Thyroid gland (tissue), 4 donors: ENCODE measurements at regions not wholly inside any gene's neighbourhood (a gene's known extent, or its start where the extent isn't known, plus 50 kb on each side); places are given as distances from the start of the nearest gene placed in this dataset.

Experiments
- POLR2A ChIP-seq, 2 donors: fragments of 450-650 bp; IDR thresholded peaks; one replicate each; pipeline ENCODE4 v1.6.1; 2017; ENCODE audit warnings: antibody characterized with exemption in 2 of 2, mild to moderate bottlenecking in 2 of 2, moderate library complexity in 1 of 2
- TF ChIP-seq, protein P1 (sequence below), 6 experiments: fragments of 200-600 bp in 3 of 6; fragments of 450-650 bp in 3 of 6; sonication (generic) in 3 of 6; IDR thresholded peaks; one replicate each; pipeline ENCODE4 v1.5.1; 2016 to 2019; ENCODE audit warnings: antibody characterized with exemption in 6 of 6, mild to moderate bottlenecking in 2 of 6, inconsistent platforms in 1 of 6, moderate library complexity in 1 of 6

GRCh38 chr20:23174821-23175220 is 88.7 kb upstream of the CD93 start:
- TF ChIP-seq, protein P1, sequence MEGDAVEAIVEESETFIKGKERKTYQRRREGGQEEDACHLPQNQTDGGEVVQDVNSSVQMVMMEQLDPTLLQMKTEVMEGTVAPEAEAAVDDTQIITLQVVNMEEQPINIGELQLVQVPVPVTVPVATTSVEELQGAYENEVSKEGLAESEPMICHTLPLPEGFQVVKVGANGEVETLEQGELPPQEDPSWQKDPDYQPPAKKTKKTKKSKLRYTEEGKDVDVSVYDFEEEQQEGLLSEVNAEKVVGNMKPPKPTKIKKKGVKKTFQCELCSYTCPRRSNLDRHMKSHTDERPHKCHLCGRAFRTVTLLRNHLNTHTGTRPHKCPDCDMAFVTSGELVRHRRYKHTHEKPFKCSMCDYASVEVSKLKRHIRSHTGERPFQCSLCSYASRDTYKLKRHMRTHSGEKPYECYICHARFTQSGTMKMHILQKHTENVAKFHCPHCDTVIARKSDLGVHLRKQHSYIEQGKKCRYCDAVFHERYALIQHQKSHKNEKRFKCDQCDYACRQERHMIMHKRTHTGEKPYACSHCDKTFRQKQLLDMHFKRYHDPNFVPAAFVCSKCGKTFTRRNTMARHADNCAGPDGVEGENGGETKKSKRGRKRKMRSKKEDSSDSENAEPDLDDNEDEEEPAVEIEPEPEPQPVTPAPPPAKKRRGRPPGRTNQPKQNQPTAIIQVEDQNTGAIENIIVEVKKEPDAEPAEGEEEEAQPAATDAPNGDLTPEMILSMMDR (IDR thresholded peaks at IDR 0.05), result no peak
- TF ChIP-seq POLR2A (IDR thresholded peaks at IDR 0.05), result no peak
